ENCODE measurements at regions not wholly inside any gene's neighbourhood (a gene's known extent, or its start where the extent isn't known, plus 50 kb on each side); places are given as distances from the start of the nearest gene placed in this dataset.

DNA sequence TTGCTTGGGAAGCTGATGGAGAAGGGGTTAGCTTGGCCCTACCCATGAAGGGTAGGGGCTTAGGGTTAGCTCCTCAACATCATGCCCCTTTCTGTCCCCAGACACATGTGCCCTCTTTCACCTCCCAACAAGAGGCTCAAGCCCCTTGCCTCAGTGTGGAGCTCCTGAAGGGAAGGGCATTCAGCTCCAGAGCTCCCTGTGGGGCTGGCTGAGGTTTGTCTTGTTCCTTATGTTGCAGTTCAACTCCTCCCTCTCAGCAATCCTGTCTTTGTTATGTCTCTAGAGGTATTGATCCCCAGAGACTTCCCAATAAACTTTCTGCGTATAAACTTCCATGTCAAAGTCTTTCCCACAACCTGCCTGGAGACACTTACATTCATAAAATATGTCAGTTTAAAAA is 252.2 kb upstream of the SP4 start:
- POLR2A ChIA-PET, result no interaction called here
- CTCF ChIA-PET, result no interaction called here
- Histone ChIP-seq H3K27ac (ENCODE audit: low read depth, low read length) (no peak overlapping the region), H3K4me1 (ENCODE audit: control insufficient read depth in 1 of 2, insufficient read depth in 2 of 2, low read length in 2 of 2) (no peaks in the 10 kb centered on the region), H3K9me2 (ENCODE audit: insufficient read depth) (no peaks in the 10 kb centered on the region), H3K36me3 (ENCODE audit: control insufficient read depth in 1 of 2, insufficient read depth in 2 of 2, low read length in 2 of 2) (no peaks in the 10 kb centered on the region), H3K9ac (ENCODE audit: low read length) (no peak overlapping the region), H3K4me2 (ENCODE audit: low read length) (no peak overlapping the region), H4K20me1 (ENCODE audit: insufficient read depth) (no peaks in the 10 kb centered on the region), H3K4me3 (replicated peaks in 1 of 2; ENCODE audit: low read depth in 1 of 2, low read length in 2 of 2) (no peak overlapping the region), H3K9me3 (ENCODE audit: control insufficient read depth in 1 of 2, insufficient read depth in 1 of 2, low read depth in 1 of 2, low read length in 2 of 2) (no peaks in the 10 kb centered on the region), H3K79me2 (ENCODE audit: insufficient read depth, low read length) (no peaks in the 10 kb centered on the region), H2AFZ (ENCODE audit: low read depth, low read length, poor library complexity, severe bottlenecking) (no peak overlapping the region), H3K27me3 (ENCODE audit: insufficient read depth, low read length) (0 out of 2 replicates have a peak, but pooled peaks cover 5% of the 10 kb centered on the region)
- DNase-seq (ENCODE audit: low read depth, low spot score) (no peak), ATAC-seq (no peak)
- BruUV-seq (replicated peaks), result no TSS peak
- TF ChIP-seq EZH2 (IDR thresholded peaks at IDR 0.05) (no peak), EGR1 (IDR thresholded peaks at IDR 0.05; ENCODE audit: low read depth) (no peak), CBX3 (IDR thresholded peaks at IDR 0.05; ENCODE audit: low read depth) (no peak), SRF (IDR thresholded peaks at IDR 0.05; ENCODE audit: low read depth) (no peak), YY1 (IDR thresholded peaks at IDR 0.05; ENCODE audit: extremely low read depth, insufficient replicate concordance, low read depth, low read length) (no peak), ATF3 (IDR thresholded peaks at IDR 0.05) (no peak)
- TF ChIP-seq, protein P1, sequence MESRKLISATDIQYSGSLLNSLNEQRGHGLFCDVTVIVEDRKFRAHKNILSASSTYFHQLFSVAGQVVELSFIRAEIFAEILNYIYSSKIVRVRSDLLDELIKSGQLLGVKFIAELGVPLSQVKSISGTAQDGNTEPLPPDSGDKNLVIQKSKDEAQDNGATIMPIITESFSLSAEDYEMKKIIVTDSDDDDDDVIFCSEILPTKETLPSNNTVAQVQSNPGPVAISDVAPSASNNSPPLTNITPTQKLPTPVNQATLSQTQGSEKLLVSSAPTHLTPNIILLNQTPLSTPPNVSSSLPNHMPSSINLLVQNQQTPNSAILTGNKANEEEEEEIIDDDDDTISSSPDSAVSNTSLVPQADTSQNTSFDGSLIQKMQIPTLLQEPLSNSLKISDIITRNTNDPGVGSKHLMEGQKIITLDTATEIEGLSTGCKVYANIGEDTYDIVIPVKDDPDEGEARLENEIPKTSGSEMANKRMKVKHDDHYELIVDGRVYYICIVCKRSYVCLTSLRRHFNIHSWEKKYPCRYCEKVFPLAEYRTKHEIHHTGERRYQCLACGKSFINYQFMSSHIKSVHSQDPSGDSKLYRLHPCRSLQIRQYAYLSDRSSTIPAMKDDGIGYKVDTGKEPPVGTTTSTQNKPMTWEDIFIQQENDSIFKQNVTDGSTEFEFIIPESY (IDR thresholded peaks at IDR 0.05; ENCODE audit: extremely low read depth, insufficient replicate concordance, low read length), result no peak
- intact Hi-C loops (cut with micrococcal nuclease), result no loop called here
- RAD21 ChIA-PET (ENCODE audit: low non-redundant PET in 1 of 2, low total read pairs in 2 of 2, uncharacterized antibody in 2 of 2, unreplicated experiment in 2 of 2), result no interaction called here

DNA sequence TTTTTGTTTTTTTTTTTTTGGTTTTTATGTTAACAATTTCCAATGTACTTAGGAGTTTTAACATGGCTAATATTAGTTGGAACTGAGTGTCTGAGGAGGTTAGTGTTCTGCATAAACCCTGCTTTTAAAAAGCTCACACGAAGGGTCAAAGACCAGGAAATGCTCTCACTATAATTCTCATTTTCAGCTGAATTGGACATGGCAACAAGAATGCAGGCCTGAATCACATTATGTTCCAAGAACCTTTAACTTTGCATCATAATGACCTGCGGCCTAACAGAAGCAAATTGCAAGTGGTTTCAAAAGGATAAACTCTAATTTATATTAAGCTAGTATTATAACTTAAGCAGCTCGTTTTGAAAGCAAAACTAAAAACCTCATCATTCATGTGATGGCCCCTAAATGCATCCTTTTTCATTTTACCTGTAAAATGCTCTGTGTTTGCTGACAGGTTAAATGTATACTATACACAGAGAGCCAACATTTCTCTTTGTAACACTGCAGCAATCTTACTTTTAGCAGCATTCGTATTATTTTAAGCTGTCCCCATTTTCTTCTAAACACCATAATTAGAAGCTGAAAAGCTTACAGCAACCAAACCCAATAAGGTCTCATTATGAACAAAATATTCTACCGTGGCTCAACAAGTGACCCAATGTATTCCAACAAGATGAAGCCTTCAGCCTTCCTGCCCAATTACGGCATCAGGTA is 242.8 kb upstream of the SP4 start:
- H4K20me1 ChIP-seq (ENCODE audit: insufficient read depth), result no peaks in the 10 kb centered on the region
- H3K9me3 ChIP-seq (ENCODE audit: control insufficient read depth in 1 of 2, insufficient read depth in 1 of 2, low read depth in 1 of 2, low read length in 2 of 2), result no peaks in the 10 kb centered on the region
- no TSS peak for BruUV-seq (replicated peaks)
- DNase-seq (ENCODE audit: low read depth, low spot score) (no peak), ATAC-seq (no peak)
- no peak overlapping the region for H2AFZ ChIP-seq (ENCODE audit: low read depth, low read length, poor library complexity, severe bottlenecking)
- ChIA-PET CTCF (no interaction called here), POLR2A (no interaction called here), RAD21 (ENCODE audit: low non-redundant PET in 1 of 2, low total read pairs in 2 of 2, uncharacterized antibody in 2 of 2, unreplicated experiment in 2 of 2) (no interaction called here)
- H3K27ac ChIP-seq (ENCODE audit: low read depth, low read length), result no peak overlapping the region
- no peaks in the 10 kb centered on the region for H3K79me2 ChIP-seq (ENCODE audit: insufficient read depth, low read length)
- H3K4me1 ChIP-seq (ENCODE audit: control insufficient read depth in 1 of 2, insufficient read depth in 2 of 2, low read length in 2 of 2), result no peaks in the 10 kb centered on the region
- no peaks in the 10 kb centered on the region for H3K9me2 ChIP-seq (ENCODE audit: insufficient read depth)
- intact Hi-C loops (cut with micrococcal nuclease), result no loop called here
- no peaks in the 10 kb centered on the region for H3K27me3 ChIP-seq (ENCODE audit: insufficient read depth, low read length)
- no peak overlapping the region for H3K4me3 ChIP-seq (replicated peaks in 1 of 2; ENCODE audit: low read depth in 1 of 2, low read length in 2 of 2)
- H3K4me2 ChIP-seq (ENCODE audit: low read length), result no peak overlapping the region
- no peak overlapping the region for H3K9ac ChIP-seq (ENCODE audit: low read length)
- H3K36me3 ChIP-seq (ENCODE audit: control insufficient read depth in 1 of 2, insufficient read depth in 2 of 2, low read length in 2 of 2), result no peaks in the 10 kb centered on the region
- TF ChIP-seq ELF1 (IDR thresholded peaks at IDR 0.05; ENCODE audit: borderline replicate concordance, low read depth) (no peak), FOSL1 (IDR thresholded peaks at IDR 0.05; ENCODE audit: low read depth) (no peak), ATF3 (IDR thresholded peaks at IDR 0.05) (no peak), REST (IDR thresholded peaks at IDR 0.05; ENCODE audit: low read depth) (no peak), SIN3A (IDR thresholded peaks at IDR 0.05; ENCODE audit: low read depth) (no peak)
- TF ChIP-seq, protein P1 (IDR thresholded peaks at IDR 0.05; ENCODE audit: extremely low read depth, insufficient replicate concordance, low read length), result no peak

All from HCT116 (cell line).